ENCODE measurements at regions not wholly inside any gene's neighbourhood (a gene's known extent, or its start where the extent isn't known, plus 50 kb on each side); places are given as distances from the start of the nearest gene placed in this dataset.

DNA sequence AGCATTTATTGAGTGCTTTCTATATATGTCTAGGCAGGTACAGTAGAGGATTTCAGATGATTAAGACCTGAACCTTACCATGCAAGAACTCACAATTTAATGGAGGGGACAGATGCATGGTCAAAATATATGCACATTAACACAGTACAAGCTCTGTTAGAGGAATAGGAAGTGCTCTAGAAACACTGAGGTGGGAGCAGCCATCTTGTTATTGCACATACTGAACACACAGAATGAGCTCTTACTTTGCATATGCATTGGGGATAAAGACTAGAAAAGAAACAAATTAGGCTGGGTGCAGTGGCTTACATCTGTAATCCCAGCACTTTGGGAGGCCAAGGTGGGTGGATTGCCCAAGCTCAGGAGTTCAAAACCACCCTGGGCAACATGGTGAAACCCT, 438.3 kb downstream of the UTRN start:
- H3K27ac ChIP-seq = no peak overlapping the region
- TF ChIP-seq, protein P1, sequence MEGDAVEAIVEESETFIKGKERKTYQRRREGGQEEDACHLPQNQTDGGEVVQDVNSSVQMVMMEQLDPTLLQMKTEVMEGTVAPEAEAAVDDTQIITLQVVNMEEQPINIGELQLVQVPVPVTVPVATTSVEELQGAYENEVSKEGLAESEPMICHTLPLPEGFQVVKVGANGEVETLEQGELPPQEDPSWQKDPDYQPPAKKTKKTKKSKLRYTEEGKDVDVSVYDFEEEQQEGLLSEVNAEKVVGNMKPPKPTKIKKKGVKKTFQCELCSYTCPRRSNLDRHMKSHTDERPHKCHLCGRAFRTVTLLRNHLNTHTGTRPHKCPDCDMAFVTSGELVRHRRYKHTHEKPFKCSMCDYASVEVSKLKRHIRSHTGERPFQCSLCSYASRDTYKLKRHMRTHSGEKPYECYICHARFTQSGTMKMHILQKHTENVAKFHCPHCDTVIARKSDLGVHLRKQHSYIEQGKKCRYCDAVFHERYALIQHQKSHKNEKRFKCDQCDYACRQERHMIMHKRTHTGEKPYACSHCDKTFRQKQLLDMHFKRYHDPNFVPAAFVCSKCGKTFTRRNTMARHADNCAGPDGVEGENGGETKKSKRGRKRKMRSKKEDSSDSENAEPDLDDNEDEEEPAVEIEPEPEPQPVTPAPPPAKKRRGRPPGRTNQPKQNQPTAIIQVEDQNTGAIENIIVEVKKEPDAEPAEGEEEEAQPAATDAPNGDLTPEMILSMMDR (conservative IDR thresholded peaks at IDR 0.05) = no peak

- TF ChIP-seq, protein P1 (conservative IDR thresholded peaks at IDR 0.05) = no peak
- no peak for TF ChIP-seq ZFX (IDR thresholded peaks at IDR 0.05)
- H3K27ac ChIP-seq = no peak overlapping the region
Observed at GRCh38 chr6:144724818-144725217, 439.7 kb downstream of the UTRN start.

GRCh38 chr6:144725736-144726522, 440.8 kb downstream of the UTRN start:
- TF ChIP-seq ZFX (IDR thresholded peaks at IDR 0.05) = no peak
- TF ChIP-seq, protein P1 (conservative IDR thresholded peaks at IDR 0.05) = no peak
- H3K27ac ChIP-seq = no peak overlapping the region

GRCh38 chr6:144728804-144729203, 443.7 kb downstream of the UTRN start:
- H3K27ac ChIP-seq = no peak overlapping the region
- no peak for TF ChIP-seq ZFX (IDR thresholded peaks at IDR 0.05)
- TF ChIP-seq, protein P1 (conservative IDR thresholded peaks at IDR 0.05) = no peak

DNA sequence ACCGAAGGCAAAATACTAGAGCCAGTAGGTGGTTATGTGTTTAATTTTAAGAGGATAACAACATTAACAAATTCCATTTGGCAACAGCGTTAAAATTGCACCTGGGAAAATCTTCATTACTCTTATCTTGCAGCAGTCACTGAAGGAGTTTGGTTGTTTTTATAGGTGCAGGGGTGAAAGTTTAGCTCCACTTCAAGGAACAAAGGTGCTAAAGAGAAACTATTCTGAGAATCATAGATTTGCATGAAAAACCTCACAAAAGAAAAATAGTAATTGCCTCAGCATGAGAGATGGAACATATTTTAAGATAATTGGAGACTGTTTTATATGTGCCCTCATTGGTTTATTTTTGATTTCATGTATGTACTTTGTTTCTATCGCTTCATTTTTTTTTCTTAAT, 444.4 kb downstream of the UTRN start:
- H3K27ac ChIP-seq = no peak overlapping the region
- no peak for TF ChIP-seq ZFX (IDR thresholded peaks at IDR 0.05)
- TF ChIP-seq, protein P1 (conservative IDR thresholded peaks at IDR 0.05) = no peak

DNA sequence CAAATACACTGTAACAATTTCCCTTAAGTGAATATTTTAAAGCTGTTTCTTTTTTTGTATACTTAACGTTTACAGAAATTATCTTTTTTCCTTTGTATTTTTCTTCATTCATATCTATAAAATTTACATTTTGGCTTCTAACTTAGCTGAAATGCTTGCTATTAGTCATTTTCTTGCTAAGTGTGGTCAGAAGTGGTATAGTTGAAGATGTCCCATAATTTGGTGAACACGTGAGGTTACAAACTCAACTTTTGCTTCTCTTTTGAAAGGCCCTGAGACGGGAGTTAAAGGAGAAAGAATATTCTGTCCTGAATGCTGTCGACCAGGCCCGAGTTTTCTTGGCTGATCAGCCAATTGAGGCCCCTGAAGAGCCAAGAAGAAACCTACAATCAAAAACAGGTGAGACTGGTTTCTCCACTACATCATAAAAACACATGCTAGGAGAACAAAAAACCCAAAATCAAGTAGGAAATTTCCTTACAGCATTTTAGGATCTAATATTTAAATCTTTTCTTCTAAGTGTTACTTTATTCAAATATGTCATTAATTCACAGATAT, 445.0 kb downstream of the UTRN start:
- TF ChIP-seq, protein P1 (conservative IDR thresholded peaks at IDR 0.05) = no peak
- no peak for TF ChIP-seq ZFX (IDR thresholded peaks at IDR 0.05)
- no peak overlapping the region for H3K27ac ChIP-seq

DNA sequence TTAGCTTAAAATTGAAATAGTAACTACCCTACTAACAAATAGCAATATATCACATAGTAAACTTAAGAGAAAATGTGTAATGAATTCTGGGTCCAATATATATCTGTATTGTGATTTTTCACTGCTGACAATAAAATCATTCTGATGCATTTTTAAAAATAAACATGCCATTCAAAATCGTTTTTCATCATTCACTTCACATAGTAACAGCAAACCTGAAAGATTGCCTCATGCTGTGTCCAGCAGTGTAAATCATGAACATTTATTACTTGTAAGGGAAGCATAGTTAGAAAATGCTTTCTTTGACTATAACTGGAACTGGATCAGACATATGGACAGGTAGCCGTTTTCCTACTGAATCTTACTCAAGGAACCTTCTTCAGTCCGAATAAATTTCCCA, 446.1 kb downstream of the UTRN start:
- TF ChIP-seq, protein P1 (conservative IDR thresholded peaks at IDR 0.05) = no peak
- TF ChIP-seq ZFX (IDR thresholded peaks at IDR 0.05) = no peak
- H3K27ac ChIP-seq = no peak overlapping the region

All from C4-2B (cell line).